B cell (primary cell): ENCODE measurements at regions not wholly inside any gene's neighbourhood (a gene's known extent, or its start where the extent isn't known, plus 50 kb on each side); places are given as distances from the start of the nearest gene placed in this dataset.

ENCODE experiments used
- ATAC-seq: fragments of 200-7000 bp; cut with Tn5 transposase; one replicate; pipeline ENCODE4 v1.10.0; 2021; ENCODE audit warnings: low read depth, mild to moderate bottlenecking, moderate number of reproducible peaks, moderate library complexity
- CTCF ChIA-PET: fragments of 350-600 bp; sonication (Branson Sonifier 250); formaldehyde crosslinking; loops from one replicate; lab custom pipeline; 2021; ENCODE audit warnings: antibody characterized with exemption, inconsistent platforms; lab: Charles Lee
- POLR2A ChIA-PET: fragments of 350-600 bp; sonication (Branson Sonifier 250); formaldehyde crosslinking; loops from one replicate; lab custom pipeline; 2021; ENCODE audit warnings: antibody characterized with exemption; lab: Charles Lee
- DNase-seq: peaks from one replicate; pipeline ENCODE4 v3.0.0; 2013
- H2AFZ ChIP-seq: 2 replicates; pipeline ENCODE4 v1.6.1; 2012; ENCODE audit warnings: mild to moderate bottlenecking, low read depth, low read length; ENCODE audit not compliant: insufficient read depth, poor library complexity, severe bottlenecking
- H3K27ac ChIP-seq, 2 donors: 1 replicate in 1 of 2; 2 replicates in 1 of 2; pipeline ENCODE4 v1.5.1; 2012 to 2013; ENCODE audit warnings: low read length in 2 of 2, mild to moderate bottlenecking in 2 of 2, moderate library complexity in 1 of 2
- H3K27me3 ChIP-seq, 4 experiments: fragments of 200-600 bp in 1 of 4; sonication (generic) in 1 of 4; replicated peaks in 1 of 4; 1 replicate in 2 of 4; 2 replicates in 2 of 4; pipeline versions ENCODE4 v1.6.1 to v1.7.0; 2013 to 2016; ENCODE audit warnings: low read length in 3 of 4, mild to moderate bottlenecking in 2 of 4, mixed read lengths in 1 of 4, moderate library complexity in 1 of 4; ENCODE audit not compliant: insufficient read depth in 4 of 4, control insufficient read depth in 3 of 4; ENCODE audit errors: control extremely low read depth in 1 of 4
- H3K36me3 ChIP-seq, 2 experiments: replicated peaks in 1 of 2; 1 replicate in 1 of 2; 2 replicates in 1 of 2; pipeline versions ENCODE4 v1.6.1 to v1.7.1; 2013; ENCODE audit warnings: low read length in 1 of 2; ENCODE audit not compliant: insufficient read depth in 2 of 2, control insufficient read depth in 1 of 2; ENCODE audit errors: control extremely low read depth in 1 of 2, extremely low read depth in 1 of 2
- H3K4me1 ChIP-seq, 2 donors: fragments of 200-600 bp in 1 of 2; sonication (generic) in 1 of 2; 1 replicate in 1 of 2; 2 replicates in 1 of 2; pipeline versions ENCODE4 v1.5.1 to v1.6.1; 2013 to 2017; ENCODE audit warnings: low read length in 2 of 2; ENCODE audit not compliant: control insufficient read depth in 2 of 2, insufficient read depth in 2 of 2
- H3K4me2 ChIP-seq: replicated peaks from 2 replicates; pipeline ENCODE3; 2012; ENCODE audit warnings: mild to moderate bottlenecking, low read depth, low read length; ENCODE audit not compliant: poor library complexity, severe bottlenecking
- H3K4me3 ChIP-seq, 5 experiments: fragments of 200-600 bp in 1 of 5; sonication (generic) in 1 of 5; 1 replicate in 3 of 5; 2 replicates in 2 of 5; pipeline versions ENCODE4 v1.5.1 to v1.7.0; 2011 to 2016; ENCODE audit warnings: low read length in 4 of 5, mild to moderate bottlenecking in 4 of 5, low read depth in 2 of 5, control low read depth in 1 of 5, moderate library complexity in 1 of 5; ENCODE audit not compliant: insufficient read depth in 1 of 5; ENCODE audit errors: control extremely low read depth in 1 of 5, extremely low read depth in 1 of 5
- H3K79me2 ChIP-seq: fragments of 200-600 bp; sonication (generic); one replicate; pipeline ENCODE4 v1.6.0; 2016; ENCODE audit warnings: low read length; ENCODE audit not compliant: control insufficient read depth, insufficient read depth
- H3K9ac ChIP-seq: fragments of 200-600 bp; sonication (generic); 2 replicates; pipeline ENCODE4 v1.6.1; 2017; ENCODE audit warnings: mild to moderate bottlenecking, low read length, moderate library complexity
- H3K9me3 ChIP-seq, 3 donors: one replicate each; pipeline versions ENCODE4 v1.6.1 to v1.7.1; 2013; ENCODE audit warnings: low read length in 2 of 3; ENCODE audit not compliant: control insufficient read depth in 2 of 3, insufficient read depth in 1 of 3; ENCODE audit errors: control extremely low read depth in 1 of 3
- H4K20me1 ChIP-seq: 2 replicates; pipeline ENCODE4 v1.6.0; 2012; ENCODE audit warnings: mild to moderate bottlenecking, low read length; ENCODE audit not compliant: insufficient read depth, control insufficient read depth, poor library complexity, severe bottlenecking
- H3K27ac Mint-ChIP-seq: one replicate; pipeline ENCODE4 v1.8.0; 2021; ENCODE audit warnings: mixed read lengths
- H3K27me3 Mint-ChIP-seq: one replicate; pipeline ENCODE4 v1.8.0; 2021; ENCODE audit warnings: mixed read lengths
- H3K4me1 Mint-ChIP-seq: one replicate; pipeline ENCODE4 v1.8.0; 2021; ENCODE audit warnings: mixed read lengths
- H3K4me3 Mint-ChIP-seq: one replicate; pipeline ENCODE4 v1.8.0; 2021; ENCODE audit warnings: mixed read lengths
- H3K9me3 Mint-ChIP-seq: one replicate; pipeline ENCODE4 v1.8.0; 2022; ENCODE audit warnings: mixed read lengths; ENCODE audit not compliant: insufficient read depth
- EZH2 ChIP-seq: IDR thresholded peaks from 2 replicates; pipeline ENCODE4 v1.6.1; 2012; ENCODE audit warnings: borderline replicate concordance, low read depth, mild to moderate bottlenecking, moderate library complexity, low read length; ENCODE audit not compliant: insufficient read depth, poor library complexity, severe bottlenecking
- WGBS: methylation state at CpG from one replicate; pipeline ENCODE4 v1.1.5; 2013; ENCODE audit warnings: missing lambda C conversion rate; ENCODE audit not compliant: insufficient coverage; 5-methylcytosine and 5-hydroxymethylcytosine counted together
- intact Hi-C: fragments of 100-400 bp; cut with micrococcal nuclease; formaldehyde crosslinking; loops from one replicate; pipeline ENCODE4 v1.10.0; 2022
- TF ChIP-seq, protein P1 (sequence below): fragments of 200-600 bp; IDR thresholded peaks from one replicate; pipeline ENCODE4 v1.8.0; 2022; ENCODE audit warnings: antibody characterized with exemption, mild to moderate bottlenecking

DNA sequence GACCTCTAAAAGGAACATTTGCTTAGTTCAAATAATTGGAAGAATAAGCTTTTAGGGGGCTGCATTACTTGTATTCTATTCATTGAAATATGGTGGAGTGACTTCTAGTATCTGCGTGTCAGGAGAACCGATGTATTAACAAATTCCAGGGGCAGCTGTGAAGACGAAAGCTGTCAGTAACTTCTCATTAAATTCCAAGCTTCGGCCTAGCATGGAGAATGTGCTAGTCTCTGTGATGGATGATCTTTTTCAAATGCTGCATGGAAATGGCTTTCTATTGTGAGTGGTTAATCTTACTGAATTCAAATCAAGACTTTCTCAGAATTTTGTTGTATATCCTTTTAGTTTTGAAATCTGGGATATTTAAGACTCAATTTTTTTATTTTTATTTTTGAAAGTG lies 429.9 kb downstream of the ADGRL2 start:
- POLR2A ChIA-PET, result no interaction called here
- no peaks in the 10 kb centered on the region for H3K27me3 ChIP-seq
- H3K4me1 Mint-ChIP-seq, result no peaks in the 10 kb centered on the region
- CTCF ChIA-PET, result no interaction called here
- H3K27ac Mint-ChIP-seq, result no peak overlapping the region
- H3K4me3 ChIP-seq, result no peak overlapping the region
- DNase-seq (no peak), ATAC-seq (no peak)
- H3K27me3 Mint-ChIP-seq, result no peaks in the 10 kb centered on the region
- no peak overlapping the region for H3K27ac ChIP-seq
- peaks cover 0 to 1% (median 0%) of the 10 kb centered on the region in 3 donors for H3K9me3 ChIP-seq
- TF ChIP-seq EZH2, result no peak
- TF ChIP-seq, protein P1, sequence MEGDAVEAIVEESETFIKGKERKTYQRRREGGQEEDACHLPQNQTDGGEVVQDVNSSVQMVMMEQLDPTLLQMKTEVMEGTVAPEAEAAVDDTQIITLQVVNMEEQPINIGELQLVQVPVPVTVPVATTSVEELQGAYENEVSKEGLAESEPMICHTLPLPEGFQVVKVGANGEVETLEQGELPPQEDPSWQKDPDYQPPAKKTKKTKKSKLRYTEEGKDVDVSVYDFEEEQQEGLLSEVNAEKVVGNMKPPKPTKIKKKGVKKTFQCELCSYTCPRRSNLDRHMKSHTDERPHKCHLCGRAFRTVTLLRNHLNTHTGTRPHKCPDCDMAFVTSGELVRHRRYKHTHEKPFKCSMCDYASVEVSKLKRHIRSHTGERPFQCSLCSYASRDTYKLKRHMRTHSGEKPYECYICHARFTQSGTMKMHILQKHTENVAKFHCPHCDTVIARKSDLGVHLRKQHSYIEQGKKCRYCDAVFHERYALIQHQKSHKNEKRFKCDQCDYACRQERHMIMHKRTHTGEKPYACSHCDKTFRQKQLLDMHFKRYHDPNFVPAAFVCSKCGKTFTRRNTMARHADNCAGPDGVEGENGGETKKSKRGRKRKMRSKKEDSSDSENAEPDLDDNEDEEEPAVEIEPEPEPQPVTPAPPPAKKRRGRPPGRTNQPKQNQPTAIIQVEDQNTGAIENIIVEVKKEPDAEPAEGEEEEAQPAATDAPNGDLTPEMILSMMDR, result no peak
- no peaks in the 10 kb centered on the region for H4K20me1 ChIP-seq
- H3K4me3 Mint-ChIP-seq, result no peak overlapping the region
- H3K4me2 ChIP-seq, result no peak overlapping the region
- H3K9me3 Mint-ChIP-seq, result peaks cover 5% of the 10 kb centered on the region
- no peaks in the 10 kb centered on the region for H3K4me1 ChIP-seq
- intact Hi-C loops, result no loop called here
- no CpG with 5 or more reads among the region's 4 CpGs for WGBS
- no peak overlapping the region for H3K9ac ChIP-seq
- no peak overlapping the region for H2AFZ ChIP-seq
- no peaks in the 10 kb centered on the region for H3K79me2 ChIP-seq
- H3K36me3 ChIP-seq, result no peaks in the 10 kb centered on the region

DNA sequence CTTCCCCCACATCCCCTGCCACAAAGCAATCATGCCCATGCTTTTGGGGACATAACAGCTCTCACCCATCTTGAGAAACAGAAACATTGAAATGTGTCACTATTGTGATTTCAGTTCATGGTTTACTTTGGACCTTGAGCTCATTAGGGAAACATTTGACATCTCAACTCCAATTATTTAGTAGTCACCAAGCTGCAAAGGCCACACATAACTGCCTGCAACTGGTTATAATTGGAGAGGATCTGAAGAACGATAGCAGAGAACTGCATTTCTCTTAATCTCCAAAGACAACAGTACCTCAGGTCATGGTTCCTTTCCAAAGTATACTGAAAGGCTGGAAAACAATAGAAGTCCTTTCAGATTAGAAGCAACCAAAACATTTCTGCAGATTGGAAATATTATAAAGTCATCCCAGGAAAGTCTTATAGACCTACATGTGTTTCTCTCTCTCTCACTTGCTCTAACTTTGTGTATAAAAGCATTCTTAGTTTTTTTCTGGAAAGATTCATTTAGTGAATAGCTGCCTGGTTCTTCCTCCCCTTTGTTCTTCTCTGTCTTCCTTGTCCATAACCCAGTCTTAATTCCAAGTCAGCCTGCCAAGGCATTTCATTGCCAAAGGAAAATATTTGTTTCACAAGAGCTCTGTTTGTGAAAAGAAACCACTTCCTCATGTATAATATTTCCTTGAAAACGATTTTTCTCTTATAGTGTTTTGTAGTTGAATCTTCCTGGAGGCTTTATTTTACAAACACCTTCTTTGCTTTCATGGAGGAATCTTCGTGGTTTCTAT lies 426.8 kb downstream of the ADGRL2 start:
- Histone ChIP-seq H3K36me3 (no peaks in the 10 kb centered on the region), H3K27me3 (no peaks in the 10 kb centered on the region), H3K9ac (no peak overlapping the region), H3K9me3 (no peaks in the 10 kb centered on the region), H3K79me2 (no peaks in the 10 kb centered on the region), H3K4me1 (no peaks in the 10 kb centered on the region), H3K4me3 (no peak overlapping the region), H3K4me2 (no peak overlapping the region), H2AFZ (no peak overlapping the region), H4K20me1 (no peaks in the 10 kb centered on the region), H3K27ac (no peak overlapping the region)
- Mint-ChIP-seq H3K4me1 (no peaks in the 10 kb centered on the region), H3K27me3 (no peaks in the 10 kb centered on the region), H3K9me3 (no peaks in the 10 kb centered on the region), H3K27ac (no peak overlapping the region), H3K4me3 (no peak overlapping the region)
- POLR2A ChIA-PET, result no interaction called here
- DNase-seq (no peak), ATAC-seq (no peak)
- TF ChIP-seq, protein P1, result no peak
- TF ChIP-seq EZH2, result no peak
- CTCF ChIA-PET, result interaction anchor here (0.6 kb wide), 1 partner anchor 287 kb away, joined by 3 read pairs; no protein-coding TSS in a partner anchor
- intact Hi-C loops, result no loop called here
- WGBS, result no CpG with 5 or more reads among the region's 3 CpGs
